MM.1S (cell line): ENCODE measurements at regions not wholly inside any gene's neighbourhood (a gene's known extent, or its start where the extent isn't known, plus 50 kb on each side); places are given as distances from the start of the nearest gene placed in this dataset.

ENCODE experiments used
- DNase-seq: peaks from one replicate; pipeline ENCODE4 v3.0.0-alpha.2; 2015
- H2AFZ ChIP-seq: fragments of 300-600 bp; sonication (generic); 2 replicates; pipeline ENCODE4 v1.6.0; 2016; ENCODE audit warnings: antibody characterized with exemption, low read length
- H3F3A ChIP-seq: fragments of 300-600 bp; sonication (generic); 2 replicates; pipeline ENCODE4 v1.6.1; 2016; ENCODE audit warnings: mild to moderate bottlenecking, antibody characterized with exemption, low read length, moderate library complexity, mixed read lengths; ENCODE audit not compliant: insufficient read depth
- H3K27ac ChIP-seq: fragments of 300-600 bp; sonication (generic); 2 replicates; pipeline ENCODE4 v1.5.1; 2016; ENCODE audit warnings: mild to moderate bottlenecking, low read length
- H3K27me3 ChIP-seq: fragments of 300-600 bp; sonication (generic); replicated peaks from 2 replicates; pipeline ENCODE4 v1.6.0; 2016; ENCODE audit warnings: low read length; ENCODE audit not compliant: insufficient read depth
- H3K36me3 ChIP-seq: fragments of 300-600 bp; sonication (generic); replicated peaks from 2 replicates; pipeline ENCODE4 v1.6.1; 2016; ENCODE audit warnings: mild to moderate bottlenecking, low read length, mixed read lengths; ENCODE audit not compliant: insufficient read depth
- H3K4me1 ChIP-seq: fragments of 300-600 bp; sonication (generic); 2 replicates; pipeline ENCODE4 v1.6.1; 2016; ENCODE audit warnings: low read length, mixed read lengths
- H3K4me2 ChIP-seq: fragments of 300-600 bp; sonication (generic); 2 replicates; pipeline ENCODE4 v1.6.0; 2016; ENCODE audit warnings: low read depth, low read length
- H3K4me3 ChIP-seq: fragments of 300-600 bp; sonication (generic); 2 replicates; pipeline ENCODE4 v1.5.1; 2016; ENCODE audit warnings: low read length, mixed read lengths
- H3K79me2 ChIP-seq: fragments of 300-600 bp; sonication (generic); 2 replicates; pipeline ENCODE4 v1.6.1; 2016; ENCODE audit warnings: mixed run types, low read length, mixed read lengths
- H3K9ac ChIP-seq: fragments of 300-600 bp; sonication (generic); 2 replicates; pipeline ENCODE4 v1.6.1; 2016; ENCODE audit warnings: low read length, mixed read lengths
- H3K9me2 ChIP-seq: fragments of 300-600 bp; sonication (generic); replicated peaks from 2 replicates; pipeline ENCODE4 v1.6.1; 2016; ENCODE audit warnings: mild to moderate bottlenecking, low read length, mixed read lengths; ENCODE audit not compliant: insufficient read depth
- H3K9me3 ChIP-seq: fragments of 300-600 bp; sonication (generic); replicated peaks from 2 replicates; pipeline ENCODE4 v1.6.1; 2016; ENCODE audit warnings: mild to moderate bottlenecking, low read length, mixed read lengths; ENCODE audit not compliant: insufficient read depth
- H4K20me1 ChIP-seq: fragments of 300-600 bp; sonication (generic); 2 replicates; pipeline ENCODE4 v1.6.1; 2016; ENCODE audit warnings: mild to moderate bottlenecking, low read length, moderate library complexity, mixed read lengths; ENCODE audit not compliant: insufficient read depth
- CTCF ChIP-seq: fragments of 300-600 bp; sonication (generic); IDR thresholded peaks from 2 replicates; pipeline ENCODE4 v1.5.1; 2016; ENCODE audit warnings: antibody characterized with exemption, low read length, mixed read lengths
- EZH2 ChIP-seq: fragments of 300-600 bp; sonication (generic); optimal IDR thresholded peaks from 2 replicates; pipeline ENCODE3; 2017; ENCODE audit warnings: low read depth, mild to moderate bottlenecking, antibody characterized with exemption, low read length, mixed read lengths
- EZH2phosphoT487 ChIP-seq: fragments of 300-600 bp; sonication (generic); IDR thresholded peaks from 2 replicates; pipeline ENCODE4 v1.6.1; 2018; ENCODE audit warnings: antibody characterized with exemption, low read length

DNA sequence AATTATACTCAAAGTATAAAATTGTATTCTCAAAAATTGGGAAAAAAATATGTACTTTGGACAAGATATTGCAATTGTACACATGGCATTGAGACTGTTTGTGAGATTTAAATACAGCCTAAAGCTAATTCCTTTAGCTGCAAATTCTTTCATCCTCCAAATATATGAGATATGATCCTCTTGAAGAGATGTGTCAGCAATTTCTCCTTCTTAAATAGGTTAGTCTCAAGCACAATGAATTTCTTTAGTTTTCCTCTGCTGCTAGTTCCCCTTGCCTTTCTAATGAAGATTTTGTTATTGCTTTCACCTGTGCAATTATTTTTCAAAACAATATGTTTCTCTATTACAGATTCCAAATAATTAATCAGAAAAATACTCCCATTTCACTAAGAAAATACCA, 153.4 kb upstream of the GULP1 start:
- H3K79me2 ChIP-seq: no peaks in the 10 kb centered on the region
- H3K9me3 ChIP-seq: no peaks in the 10 kb centered on the region
- H2AFZ ChIP-seq: no peak overlapping the region
- no peak overlapping the region for H3K4me3 ChIP-seq
- H4K20me1 ChIP-seq: no peaks in the 10 kb centered on the region
- TF ChIP-seq CTCF (no peak), EZH2 (no peak), EZH2phosphoT487 (no peak)
- H3K9me2 ChIP-seq: no peaks in the 10 kb centered on the region
- H3K4me1 ChIP-seq: no peaks in the 10 kb centered on the region
- no peak overlapping the region for H3K27ac ChIP-seq
- no peaks in the 10 kb centered on the region for H3K36me3 ChIP-seq
- no peak for DNase-seq
- no peak overlapping the region for H3K9ac ChIP-seq
- no peaks in the 10 kb centered on the region for H3K27me3 ChIP-seq
- peaks cover 5% of the 10 kb centered on the region; the same call in 1 of the 2 replicates for H3F3A ChIP-seq
- H3K4me2 ChIP-seq: no peak overlapping the region

GRCh38 chr2:188142088-188142487, 149.6 kb upstream of the GULP1 start:
- no peak overlapping the region for H3K27ac ChIP-seq

DNA sequence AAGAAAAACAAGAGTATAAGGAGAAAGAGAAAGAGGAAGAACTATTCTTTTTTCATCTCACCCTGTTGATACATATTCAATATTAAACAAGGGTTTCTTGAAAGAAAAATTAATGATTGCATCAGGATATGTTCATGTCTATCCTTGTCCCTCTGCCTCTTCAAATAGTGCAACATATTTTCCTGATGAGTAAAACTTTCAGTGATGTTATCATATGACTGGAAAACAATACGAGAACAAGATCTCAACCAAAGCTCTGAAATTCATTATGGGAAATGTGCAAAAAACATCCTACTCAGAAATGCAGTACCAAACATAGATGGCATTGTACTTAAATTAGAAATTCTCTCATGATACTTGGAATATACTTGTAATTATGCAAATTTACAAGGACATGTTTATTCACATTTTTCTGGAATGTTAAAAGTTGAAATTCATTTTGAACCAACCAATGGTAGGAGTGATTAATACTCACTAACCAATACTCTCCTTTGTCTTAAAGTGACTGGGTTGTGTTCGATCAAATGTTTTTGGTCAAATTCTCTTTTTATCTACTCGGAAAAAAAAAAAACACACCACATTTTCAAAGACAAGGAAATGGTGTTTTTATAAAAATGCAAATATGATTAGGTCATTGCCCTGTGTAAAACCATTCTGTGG, 148.9 kb upstream of the GULP1 start:
- H3K27me3 ChIP-seq: no peaks in the 10 kb centered on the region
- no peak for DNase-seq
- H4K20me1 ChIP-seq: no peaks in the 10 kb centered on the region
- peaks cover 5% of the 10 kb centered on the region; the same call in 1 of the 2 replicates for H3F3A ChIP-seq
- no peak for TF ChIP-seq CTCF
- TF ChIP-seq EZH2: no peak
- TF ChIP-seq EZH2phosphoT487: no peak
- no peaks in the 10 kb centered on the region for H3K79me2 ChIP-seq
- no peak overlapping the region for H2AFZ ChIP-seq
- no peak overlapping the region for H3K9ac ChIP-seq
- no peaks in the 10 kb centered on the region for H3K4me1 ChIP-seq
- no peak overlapping the region for H3K4me2 ChIP-seq
- H3K4me3 ChIP-seq: no peak overlapping the region
- no peaks in the 10 kb centered on the region for H3K36me3 ChIP-seq
- no peak overlapping the region for H3K27ac ChIP-seq
- H3K9me2 ChIP-seq: no peaks in the 10 kb centered on the region
- no peaks in the 10 kb centered on the region for H3K9me3 ChIP-seq

More at GRCh38 chr2:188142088-188142487, 149.6 kb upstream of the GULP1 start:
- Histone ChIP-seq H3K4me3 (no peak overlapping the region), H3F3A (peaks cover 5% of the 10 kb centered on the region; the same call in 1 of the 2 replicates), H3K4me1 (no peaks in the 10 kb centered on the region), H3K9ac (no peak overlapping the region), H3K9me3 (no peaks in the 10 kb centered on the region), H3K79me2 (no peaks in the 10 kb centered on the region), H3K9me2 (no peaks in the 10 kb centered on the region), H4K20me1 (no peaks in the 10 kb centered on the region), H3K27me3 (no peaks in the 10 kb centered on the region), H3K4me2 (no peak overlapping the region), H2AFZ (no peak overlapping the region), H3K36me3 (no peaks in the 10 kb centered on the region)
- no peak for TF ChIP-seq EZH2phosphoT487
- no peak for TF ChIP-seq EZH2
- no peak for TF ChIP-seq CTCF
- DNase-seq: no peak
